ENCODE measurements at regions not wholly inside any gene's neighbourhood (a gene's known extent, or its start where the extent isn't known, plus 50 kb on each side); places are given as distances from the start of the nearest gene placed in this dataset.
"Not testable (repeated sequence)": the region's sequence is repeated elsewhere in the genome, so short reads cannot be mapped to it uniquely, and the experiment has no call there.

DNA sequence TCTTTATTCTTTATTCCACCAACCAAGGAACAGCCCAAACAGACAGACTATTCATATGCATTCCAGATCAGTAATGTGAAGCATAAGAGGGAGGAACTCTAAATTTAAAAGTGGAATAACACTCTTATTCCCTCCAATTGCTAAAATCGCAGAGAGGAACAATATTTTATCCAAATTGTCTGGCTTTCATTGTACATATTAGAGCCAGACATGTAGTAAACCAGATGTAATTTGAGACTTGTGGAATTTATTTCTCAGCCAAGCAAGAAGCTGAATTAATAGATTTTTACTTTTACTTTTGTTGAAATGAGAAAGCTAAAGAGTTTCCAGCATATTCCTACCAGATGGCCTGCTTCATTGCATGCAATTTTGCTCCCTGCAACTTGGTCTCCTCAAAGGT, 674.6 kb upstream of the SLIT2 start:
- DNase-seq: no peak

DNA sequence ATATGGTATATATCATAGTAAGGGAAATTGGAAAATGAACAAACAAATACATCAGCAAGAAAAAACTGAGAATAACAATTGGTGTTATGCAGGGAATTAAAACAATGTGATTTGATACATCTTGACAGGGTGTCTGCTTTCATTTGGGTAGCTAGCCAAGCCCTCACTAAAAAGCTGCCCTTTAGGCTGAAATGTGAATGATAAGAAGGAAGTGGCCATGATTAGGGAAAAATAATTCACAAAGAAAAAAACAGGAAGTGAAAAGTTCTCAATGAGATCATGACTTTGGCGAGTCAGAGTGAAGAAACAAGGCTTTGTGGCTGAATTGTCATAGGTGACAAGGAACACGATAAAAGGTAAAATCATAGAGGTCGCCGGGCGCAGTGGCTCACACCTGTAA, 675.8 kb upstream of the SLIT2 start:
- no peak for DNase-seq

DNA sequence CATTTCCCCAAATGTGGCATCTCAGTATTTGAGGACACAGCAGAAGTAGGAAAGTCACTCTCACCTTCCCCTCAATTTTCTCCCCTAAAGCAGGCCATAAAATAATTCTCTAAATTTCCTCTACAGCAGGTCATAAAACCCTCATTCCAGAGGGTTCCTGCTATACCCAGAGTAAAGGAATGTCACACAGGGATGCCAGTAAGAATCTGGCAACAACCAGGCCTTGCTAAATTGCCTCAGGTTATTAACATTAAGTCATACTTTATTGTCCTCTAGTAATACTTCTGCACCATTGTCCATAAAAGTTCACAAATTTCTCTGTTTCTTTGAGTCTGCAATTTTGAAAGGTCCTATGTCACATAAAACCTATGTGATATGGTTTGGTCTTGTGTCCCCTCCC, 685.7 kb upstream of the SLIT2 start:
- DNase-seq: no peak

DNA sequence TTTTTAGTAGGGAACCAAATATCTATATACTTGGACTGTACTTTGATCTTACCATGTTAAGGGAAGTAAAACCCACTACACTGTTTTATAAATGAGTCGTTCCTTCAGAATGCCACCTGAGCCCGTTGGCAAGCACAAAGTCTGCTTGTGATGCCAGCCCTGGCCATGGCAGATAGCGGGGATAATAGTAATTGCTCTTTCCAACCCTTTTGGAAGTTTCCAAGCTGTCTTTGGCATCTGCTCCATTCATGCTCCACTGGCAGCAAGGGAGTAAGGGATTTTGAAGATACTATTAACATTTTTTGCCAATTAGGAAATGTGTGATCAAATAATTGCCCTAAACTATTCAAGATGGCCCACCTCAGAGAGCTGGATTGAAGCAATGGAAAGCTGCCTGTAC, 689.2 kb upstream of the SLIT2 start:
- DNase-seq: no peak

DNA sequence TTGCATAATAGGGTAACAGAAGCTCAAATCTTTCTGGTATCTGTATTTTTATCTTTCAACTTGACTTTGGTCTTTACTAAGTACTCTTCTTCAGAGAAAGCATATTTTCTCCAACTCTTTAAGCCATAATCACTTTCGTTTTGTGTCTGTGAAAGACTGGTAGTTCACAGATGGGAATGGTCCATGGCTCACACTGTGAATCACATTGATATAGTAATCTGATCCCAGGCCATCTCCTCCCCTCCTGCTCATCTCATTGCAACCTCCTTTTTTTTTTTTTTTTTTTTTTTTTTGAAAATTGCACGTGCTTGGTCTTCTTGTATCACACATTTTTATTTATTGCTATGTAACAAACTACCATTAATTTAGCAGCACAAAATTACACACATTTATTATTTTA, 694.5 kb upstream of the SLIT2 start:
- DNase-seq: no peak

DNA sequence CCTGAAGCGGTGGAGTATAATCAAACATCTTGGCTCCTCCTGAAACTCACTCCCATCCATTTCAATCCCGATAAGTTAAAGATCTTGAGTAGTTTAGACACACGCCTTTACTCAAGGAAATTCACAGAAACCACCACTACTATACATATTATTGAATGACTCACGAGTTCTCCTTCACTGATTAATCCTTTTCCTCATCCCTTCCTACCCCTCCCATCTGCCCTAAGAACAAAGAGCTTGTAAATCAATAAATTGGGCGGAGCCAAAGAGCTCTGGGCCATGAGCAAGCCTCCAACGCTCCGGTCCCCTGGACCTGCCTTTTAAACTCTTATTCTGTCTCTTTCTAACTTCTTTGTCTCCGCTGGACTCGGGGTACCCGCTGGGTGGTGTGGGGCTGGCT, 695.4 kb upstream of the SLIT2 start:
- not testable (repeated sequence) for DNase-seq

DNA sequence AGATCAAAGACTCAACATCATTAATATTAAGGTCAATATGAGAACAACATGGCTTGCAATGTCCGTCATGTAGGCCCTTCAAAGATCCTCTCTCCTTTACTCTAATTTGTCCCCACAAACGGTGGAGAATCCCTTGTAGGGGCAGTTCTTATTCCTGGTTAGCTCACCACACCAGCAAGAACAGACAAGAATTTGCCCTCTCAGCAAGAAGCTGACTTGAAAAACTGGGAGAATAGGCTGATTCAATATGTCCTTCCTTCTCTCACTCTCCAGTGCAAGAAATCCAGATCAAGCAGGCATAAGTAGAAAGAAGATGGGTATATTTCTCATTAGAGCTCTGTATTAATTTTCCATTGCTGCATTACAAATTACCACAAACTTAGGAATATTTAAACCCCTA, 704.2 kb upstream of the SLIT2 start:
- DNase-seq: no peak

DNA sequence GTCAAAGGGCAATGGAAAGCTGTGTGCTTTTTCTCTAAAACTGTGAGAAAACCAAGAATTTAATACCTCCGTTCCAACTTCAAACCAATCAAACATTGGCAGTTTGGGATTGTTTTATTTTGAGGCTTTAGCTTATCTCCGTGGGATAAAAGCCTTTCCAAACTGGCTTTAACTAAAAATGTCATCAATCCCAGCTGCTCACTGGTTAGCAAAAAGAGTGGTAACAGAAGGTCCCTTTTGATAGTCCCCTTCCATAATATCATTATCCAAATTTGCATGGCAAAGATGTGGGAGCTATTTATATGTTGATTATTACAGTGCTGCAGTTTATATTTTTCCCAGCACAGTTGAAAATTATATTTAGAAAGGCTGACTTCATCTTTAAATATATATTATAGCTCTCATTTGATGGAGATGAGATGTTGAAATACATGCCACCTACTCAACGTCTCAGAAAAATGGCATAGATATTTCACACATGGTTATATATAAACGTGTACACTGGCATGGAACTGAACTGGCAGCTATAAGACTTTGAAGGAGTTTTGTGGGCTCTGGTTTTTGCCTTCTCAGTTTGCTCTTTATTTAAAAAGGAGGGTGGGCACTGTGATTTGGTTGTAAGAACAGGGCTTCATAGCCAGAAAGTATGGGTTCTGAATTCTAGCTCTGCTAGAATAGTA, 707.1 kb upstream of the SLIT2 start:
- DNase-seq: no peak

DNA sequence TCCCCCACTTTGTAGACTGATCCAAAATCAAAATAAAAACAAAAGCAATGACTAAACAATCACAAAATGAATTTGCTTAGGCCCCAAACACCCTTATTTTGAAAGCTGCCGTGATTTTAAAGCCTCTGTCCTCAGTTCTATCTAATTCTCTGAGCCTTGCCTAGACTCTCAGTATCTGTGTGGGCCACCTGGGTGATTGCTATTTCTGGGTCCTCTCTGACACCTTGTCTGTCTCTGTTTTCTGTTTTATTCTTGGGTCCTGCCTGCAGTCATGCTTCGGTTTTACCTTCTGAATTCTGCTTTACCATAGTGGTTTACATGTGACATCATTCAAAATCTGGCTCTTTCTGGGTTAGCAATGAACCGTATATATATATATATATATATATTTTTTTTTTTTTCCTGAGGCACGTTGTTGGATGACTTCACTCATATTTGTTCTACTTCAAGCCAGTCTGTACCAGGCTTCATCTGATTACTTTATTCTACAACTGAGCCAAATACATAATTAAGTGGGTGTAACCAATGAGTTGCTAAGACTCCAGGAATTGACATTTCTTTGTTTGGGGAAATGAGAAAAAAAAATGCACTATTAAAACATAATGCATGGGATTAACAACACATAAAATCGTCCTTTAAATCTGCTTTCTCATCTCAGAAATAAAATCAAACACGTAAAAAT, 710.7 kb upstream of the SLIT2 start:
- DNase-seq: no peak

DNA sequence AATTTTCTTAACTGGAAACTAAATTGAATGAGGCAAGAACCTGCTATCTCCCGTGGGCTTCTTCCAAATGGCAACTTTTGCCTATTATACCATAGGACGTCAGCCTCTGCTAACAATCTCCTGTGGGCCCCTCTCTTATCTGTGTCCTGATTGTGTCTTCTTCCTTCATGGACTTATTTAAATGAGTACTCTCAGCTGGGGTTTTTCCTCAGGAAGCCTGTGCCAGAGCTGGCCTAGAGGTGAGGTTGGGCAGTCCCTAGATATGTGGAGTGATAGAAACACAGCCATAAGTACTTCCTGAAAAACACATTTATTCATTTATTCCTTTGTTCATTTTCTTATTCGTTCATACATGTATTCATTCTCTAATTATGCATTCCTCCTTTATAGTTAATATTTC, 712.5 kb upstream of the SLIT2 start:
- DNase-seq: no peak

DNA sequence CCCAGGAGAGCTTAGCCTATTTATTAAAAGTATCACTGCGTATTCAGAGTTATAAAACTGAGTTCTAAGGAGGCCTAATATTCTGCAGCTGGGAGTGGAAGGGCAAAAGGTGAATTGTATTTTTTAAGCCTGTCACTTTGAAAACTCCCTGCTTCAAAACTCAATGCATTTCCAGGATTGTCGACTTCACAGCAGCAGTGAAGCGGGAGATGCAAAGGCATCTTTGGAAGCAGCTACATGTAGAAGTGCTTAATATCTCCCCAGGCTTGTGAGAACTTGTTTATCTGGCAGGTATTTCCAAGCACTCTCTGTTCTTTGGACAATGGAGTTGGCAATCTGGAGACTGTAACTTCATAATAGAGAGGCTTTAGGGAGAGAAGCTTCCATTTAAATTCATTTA, 717.5 kb upstream of the SLIT2 start:
- DNase-seq: no peak

DNA sequence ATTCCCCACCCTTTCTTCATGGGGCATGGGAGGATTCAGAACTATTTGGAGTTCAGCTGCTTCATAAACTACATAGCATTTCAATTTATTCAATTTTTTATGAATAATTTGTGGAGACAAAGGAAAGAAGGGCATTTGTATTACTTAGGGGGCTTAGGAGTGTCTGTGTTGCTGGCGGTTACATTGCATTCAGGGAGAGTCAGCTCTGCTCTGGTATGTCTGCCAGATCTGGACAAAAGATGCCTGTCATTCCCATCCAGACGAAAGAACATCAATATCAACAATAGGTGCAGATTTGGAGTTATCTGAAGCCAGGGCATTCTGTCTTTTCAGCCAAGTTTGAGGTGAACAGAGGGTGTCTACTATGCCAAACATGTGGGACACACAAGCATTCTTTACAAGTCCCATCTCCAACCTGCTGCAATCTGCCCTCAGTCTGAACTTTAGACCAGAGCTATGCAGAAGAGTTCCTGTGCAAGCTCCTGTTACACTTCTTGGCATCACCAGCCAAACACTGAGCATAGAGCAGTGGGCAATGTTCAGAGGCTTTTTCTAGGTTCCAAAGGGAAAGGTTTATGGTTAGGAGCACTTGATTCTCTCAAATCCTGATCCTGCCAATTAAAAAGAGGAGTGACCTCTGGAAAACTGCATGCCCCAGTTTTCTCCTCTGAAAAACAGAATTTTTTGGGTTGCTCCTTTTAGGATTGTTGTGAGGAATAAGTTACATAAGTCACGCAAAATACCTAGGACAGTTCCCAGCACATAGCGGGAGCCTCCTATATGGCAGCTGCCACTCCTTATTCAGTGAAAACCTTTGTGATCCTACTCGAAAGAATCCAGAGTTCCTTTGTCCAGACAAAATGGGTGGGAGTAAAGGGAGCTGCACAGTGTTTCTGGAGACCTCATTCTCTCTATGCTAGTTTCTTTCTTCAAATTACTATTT, 719.5 kb upstream of the SLIT2 start:
- no peak for DNase-seq

DNA sequence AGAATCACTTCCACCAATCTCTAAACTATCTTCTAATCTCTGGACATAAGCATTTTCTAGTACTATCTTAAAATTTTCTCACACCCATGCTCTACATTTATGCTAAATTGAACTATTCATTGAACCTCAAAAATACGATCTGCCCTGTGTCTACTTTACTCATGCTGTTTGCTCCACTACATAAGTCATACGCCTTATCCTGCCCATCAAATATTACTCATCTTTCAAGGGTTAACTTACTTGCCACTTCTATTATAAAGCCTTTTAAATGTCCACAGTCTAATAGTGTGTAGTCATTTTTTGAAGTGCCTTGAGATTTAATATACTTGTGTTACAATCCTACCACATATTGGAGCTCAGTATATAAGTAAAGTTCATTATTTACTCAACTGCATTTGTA, 727.7 kb upstream of the SLIT2 start:
- no peak for DNase-seq

DNA sequence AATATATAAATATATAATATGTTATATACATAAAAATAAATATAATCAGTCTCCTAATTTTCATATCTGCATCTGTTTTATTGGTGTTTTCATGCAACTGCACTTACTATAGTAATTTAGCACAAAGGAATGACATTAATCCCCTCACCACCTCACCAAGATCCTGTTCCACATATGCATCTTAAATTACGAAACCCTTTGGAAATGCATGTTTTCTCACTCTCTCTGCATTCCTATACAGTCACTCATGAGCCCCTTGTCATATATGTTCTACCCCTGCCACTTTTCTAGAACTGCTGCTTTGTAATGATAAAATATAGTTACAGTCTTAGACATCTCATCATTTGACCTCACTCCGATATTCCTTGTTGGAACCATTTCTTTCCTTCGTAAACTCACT, 728.7 kb upstream of the SLIT2 start:
- DNase-seq: no peak

DNA sequence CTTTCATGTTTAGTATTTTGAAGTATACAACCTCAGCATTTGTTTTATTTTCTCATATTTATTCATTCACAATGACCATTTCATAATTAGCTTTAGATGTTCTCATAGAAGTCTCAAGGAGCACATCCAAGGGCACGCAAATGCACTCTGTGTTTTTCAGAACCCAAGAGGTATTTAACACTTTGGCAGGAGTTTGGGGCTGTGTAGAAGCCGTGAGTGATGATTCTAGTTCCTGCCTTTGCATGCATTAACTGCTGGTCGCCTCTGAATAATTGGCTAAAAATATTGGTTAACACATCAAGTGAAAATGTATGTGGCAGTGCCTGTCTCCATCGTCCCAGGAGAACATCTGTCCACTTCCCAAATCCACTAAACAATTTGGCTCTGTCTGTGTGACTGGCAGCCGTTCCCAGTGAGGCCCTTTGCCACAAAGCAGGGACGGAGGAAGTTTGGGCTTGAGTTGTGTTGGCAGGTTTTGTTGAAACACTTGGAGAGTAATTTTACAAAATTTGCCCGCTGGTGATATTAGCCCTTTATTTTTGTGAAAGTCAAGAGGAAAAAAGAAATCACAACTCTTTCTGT, 730.7 kb upstream of the SLIT2 start:
- no peak for DNase-seq

DNA sequence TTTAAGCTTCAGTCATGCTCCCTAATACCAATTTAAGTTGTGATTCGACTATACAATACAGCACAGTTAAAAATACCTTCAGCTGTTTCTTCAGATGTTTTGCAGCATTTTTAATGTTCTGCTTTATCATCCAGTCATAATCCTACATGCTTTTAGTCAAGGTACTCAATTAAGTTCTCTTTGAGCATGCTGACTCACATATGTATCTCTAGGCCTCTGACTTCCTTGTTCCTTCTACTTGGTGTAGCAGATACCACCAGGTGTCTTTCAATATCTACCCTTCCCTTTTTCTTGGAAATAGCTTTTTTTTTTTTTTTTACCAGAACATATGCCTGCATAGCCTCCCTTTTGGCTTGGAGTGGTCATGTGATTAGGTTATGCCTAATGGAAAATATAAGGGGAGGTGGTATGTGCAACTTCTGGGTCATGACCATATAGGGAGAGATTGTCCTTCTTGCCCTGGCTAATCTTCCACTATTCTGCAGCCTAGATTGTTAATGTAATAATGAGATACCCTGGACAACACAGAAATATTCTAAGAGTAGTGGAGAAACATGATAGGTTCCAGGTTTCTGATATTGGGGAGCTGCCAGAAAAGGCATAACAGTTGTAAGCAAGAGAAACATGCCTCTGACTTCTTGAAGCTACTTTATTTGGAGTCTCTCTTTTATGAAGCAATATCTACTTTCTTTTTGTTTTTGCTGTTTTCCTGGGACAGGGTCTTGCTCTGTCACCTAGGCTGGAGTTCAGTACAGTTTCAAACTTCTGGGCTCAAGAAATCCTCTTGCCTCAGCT, 737.2 kb upstream of the SLIT2 start:
- DNase-seq: no peak

DNA sequence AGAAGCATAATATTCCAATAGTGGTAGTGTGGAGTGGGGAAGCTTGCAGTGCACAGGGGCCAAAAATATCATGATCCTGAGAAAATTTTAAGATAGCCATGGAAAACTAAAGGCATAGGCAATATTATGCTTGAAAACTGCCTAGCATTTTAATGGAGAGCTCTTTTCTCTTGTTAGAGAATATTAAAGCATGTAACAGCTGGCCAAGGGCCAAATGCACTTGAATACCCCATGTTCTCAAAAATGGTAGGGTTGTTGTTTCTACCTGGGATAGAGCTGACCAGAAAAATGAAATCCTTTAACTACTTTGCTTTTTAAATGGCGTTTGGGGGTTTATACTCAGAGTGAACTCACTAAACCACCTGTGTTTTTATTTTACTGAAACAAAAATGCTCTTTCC, 739.6 kb upstream of the SLIT2 start:
- DNase-seq: no peak

DNA sequence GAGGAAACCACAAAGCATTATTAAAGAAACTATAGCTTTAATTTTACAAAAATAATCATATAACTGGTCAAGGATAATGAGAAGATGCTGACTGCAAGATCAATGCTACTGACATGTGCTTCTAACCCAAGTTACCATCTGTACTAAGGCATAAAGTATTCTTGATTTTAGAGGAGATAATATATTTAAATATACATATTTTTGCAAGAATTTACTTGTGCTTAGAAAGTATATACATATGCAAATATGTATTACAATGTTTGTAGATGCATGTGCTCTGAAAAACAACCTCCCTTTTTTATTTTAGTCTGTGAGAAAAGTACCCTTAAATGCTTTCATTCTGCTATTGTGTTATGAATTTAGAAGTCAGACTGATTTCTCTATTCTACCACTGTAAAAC, 740.7 kb upstream of the SLIT2 start:
- DNase-seq: no peak

DNA sequence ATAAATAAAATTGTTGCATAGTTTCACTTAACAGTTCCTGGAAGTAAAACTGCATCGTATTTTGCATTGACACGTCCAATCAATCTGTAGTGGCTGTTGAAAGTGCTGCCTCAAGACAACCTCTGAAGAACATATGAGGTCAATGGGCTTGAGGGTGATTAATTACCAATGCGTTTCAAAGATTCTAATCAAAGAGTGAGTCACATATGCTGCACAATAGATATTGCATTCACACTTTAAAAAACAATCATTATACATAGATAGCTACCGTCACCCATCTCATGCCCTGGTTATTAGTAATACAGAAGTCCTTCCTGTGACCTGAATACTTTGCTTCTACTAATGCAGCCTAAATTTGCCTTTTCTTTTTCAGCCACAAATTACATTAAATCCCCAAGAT, 743.3 kb upstream of the SLIT2 start:
- DNase-seq: no peak

DNA sequence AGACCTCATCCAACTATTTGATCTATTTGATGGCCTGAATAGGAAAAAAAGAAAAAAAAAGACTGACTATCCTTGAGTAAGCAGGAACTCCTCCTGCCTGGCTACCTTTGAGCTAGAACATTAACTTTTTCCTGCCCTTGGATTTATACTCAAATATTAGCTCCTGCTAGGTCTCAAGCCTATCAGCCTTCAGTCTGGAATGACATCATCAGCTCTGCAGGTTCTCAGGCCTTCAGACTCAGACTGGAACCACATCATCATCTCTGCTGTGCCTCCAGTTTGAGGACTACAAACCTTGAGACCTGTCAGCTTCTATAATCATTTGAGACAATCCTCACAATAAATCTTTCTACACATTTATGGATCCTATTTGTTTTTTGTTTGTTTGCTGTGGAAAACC, 754.0 kb upstream of the SLIT2 start:
- no peak for DNase-seq

DNA sequence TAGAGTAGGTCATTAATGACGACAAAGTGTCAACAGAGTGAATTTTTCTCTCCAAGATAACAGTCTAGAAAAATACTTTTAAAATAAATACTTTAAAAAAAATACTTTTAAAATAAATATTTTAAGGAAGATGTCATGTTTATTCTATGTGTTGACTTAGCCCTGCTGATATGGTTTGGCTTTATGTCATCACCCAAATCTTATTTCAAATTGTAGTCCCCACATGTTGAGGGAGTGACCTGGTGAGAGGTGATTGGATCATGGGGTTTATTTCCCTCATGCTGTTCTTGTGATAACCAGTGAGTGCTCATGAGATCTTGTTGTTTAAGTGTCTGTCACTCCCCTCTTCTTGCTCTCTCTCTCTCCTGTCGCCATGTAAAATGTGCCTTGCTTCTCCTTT, 754.9 kb upstream of the SLIT2 start:
- no peak for DNase-seq

DNA sequence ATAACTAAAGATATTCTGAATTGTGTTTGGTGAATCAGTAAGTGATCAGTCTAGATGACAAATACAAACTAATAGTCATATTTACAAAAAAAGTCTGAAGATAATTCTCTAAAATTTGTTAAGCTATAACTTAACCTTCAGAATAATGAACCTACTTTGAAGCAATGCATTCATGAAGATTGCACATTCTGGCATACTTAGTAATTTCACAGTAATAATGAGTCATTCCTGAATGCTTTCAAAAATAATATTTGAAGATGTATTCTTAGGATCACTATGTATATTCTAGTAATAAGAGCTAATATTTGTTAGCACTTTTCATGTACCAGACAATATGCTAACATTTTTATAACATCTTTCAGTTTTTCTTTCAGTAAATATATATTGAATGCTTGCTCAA, 756.7 kb upstream of the SLIT2 start:
- DNase-seq: no peak

DNA sequence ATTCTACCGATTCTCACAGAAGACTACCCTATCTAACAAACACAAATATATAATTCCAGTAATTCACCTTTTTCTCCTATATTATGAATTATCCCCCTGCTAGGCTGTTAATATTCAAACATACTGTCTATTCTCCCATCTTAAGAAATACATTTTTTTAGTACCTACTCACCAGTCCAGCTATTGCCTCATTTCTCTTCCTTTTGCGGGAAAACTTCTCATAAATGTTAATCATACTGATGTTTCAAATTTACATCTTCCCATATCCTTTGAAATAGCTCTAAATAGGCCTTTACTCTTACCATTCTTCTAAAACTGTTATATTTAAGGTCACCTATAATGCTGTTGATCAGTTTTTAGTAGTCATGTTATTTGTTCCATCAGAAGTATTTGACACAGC, 759.1 kb upstream of the SLIT2 start:
- DNase-seq: no peak
